CD14-positive monocyte (primary cell): ENCODE measurements at regions not wholly inside any gene's neighbourhood (a gene's known extent, or its start where the extent isn't known, plus 50 kb on each side); places are given as distances from the start of the nearest gene placed in this dataset.

ENCODE experiments used
- DNase-seq, 3 donors: peaks; one replicate each; pipeline ENCODE4 v3.0.0-alpha.2; 2011 to 2022
- H2AFZ ChIP-seq: 2 replicates; pipeline ENCODE4 v1.6.0; 2012; ENCODE audit warnings: mild to moderate bottlenecking, low read depth, low read length, inconsistent platforms; ENCODE audit not compliant: insufficient read depth, poor library complexity, severe bottlenecking
- H3K27ac ChIP-seq, 2 donors: 1 replicate in 1 of 2; 2 replicates in 1 of 2; pipeline ENCODE4 v1.5.1; 2012 to 2013; ENCODE audit warnings: low read length in 2 of 2, control low read depth in 1 of 2, inconsistent platforms in 1 of 2, low read depth in 1 of 2, mild to moderate bottlenecking in 1 of 2
- H3K27me3 ChIP-seq, 2 donors: one replicate each; pipeline versions ENCODE4 v1.6.0 to v1.6.1; 2011 to 2013; ENCODE audit warnings: low read length in 2 of 2; ENCODE audit not compliant: control insufficient read depth in 2 of 2, insufficient read depth in 2 of 2
- H3K36me3 ChIP-seq, 2 donors: replicated peaks in 1 of 2; 1 replicate in 1 of 2; 2 replicates in 1 of 2; pipeline versions ENCODE4 v1.5.1 to v1.6.1; 2012 to 2013; ENCODE audit warnings: low read length in 2 of 2, control low read depth in 1 of 2, inconsistent platforms in 1 of 2, mild to moderate bottlenecking in 1 of 2; ENCODE audit not compliant: insufficient read depth in 2 of 2, control insufficient read depth in 1 of 2
- H3K4me1 ChIP-seq, 2 donors: 1 replicate in 1 of 2; 2 replicates in 1 of 2; pipeline versions ENCODE4 v1.5.1 to v1.6.1; 2012 to 2013; ENCODE audit warnings: low read length in 2 of 2, control low read depth in 1 of 2, inconsistent platforms in 1 of 2, mild to moderate bottlenecking in 1 of 2, moderate library complexity in 1 of 2; ENCODE audit not compliant: insufficient read depth in 2 of 2, control insufficient read depth in 1 of 2
- H3K4me2 ChIP-seq: replicated peaks from 2 replicates; pipeline ENCODE3; 2012; ENCODE audit warnings: low read length, moderate library complexity, mild to moderate bottlenecking; ENCODE audit not compliant: poor library complexity, severe bottlenecking; ENCODE audit errors: extremely low read depth
- H3K4me3 ChIP-seq, 3 experiments: fragments of 200-600 bp in 1 of 3; sonication (generic) in 1 of 3; replicated peaks in 1 of 3; 1 replicate in 2 of 3; 2 replicates in 1 of 3; pipeline ENCODE4 v1.5.1; 2011 to 2013; ENCODE audit warnings: low read length in 3 of 3, mild to moderate bottlenecking in 3 of 3, control low read depth in 2 of 3, low read depth in 2 of 3, inconsistent platforms in 1 of 3, moderate library complexity in 1 of 3
- H3K79me2 ChIP-seq: 2 replicates; pipeline ENCODE4 v1.6.0; 2012; ENCODE audit warnings: mild to moderate bottlenecking, control low read depth, inconsistent platforms, low read length, moderate library complexity; ENCODE audit not compliant: insufficient read depth
- H3K9ac ChIP-seq: 2 replicates; pipeline ENCODE4 v1.6.0; 2017; ENCODE audit warnings: low read length, mild to moderate bottlenecking; ENCODE audit not compliant: insufficient read depth, poor library complexity, severe bottlenecking
- H3K9me3 ChIP-seq, 2 donors: replicated peaks in 1 of 2; 1 replicate in 1 of 2; 2 replicates in 1 of 2; pipeline versions ENCODE4 v1.5.1 to v1.6.1; 2012 to 2013; ENCODE audit warnings: low read length in 2 of 2, control low read depth in 1 of 2; ENCODE audit not compliant: control insufficient read depth in 1 of 2, insufficient read depth in 1 of 2
- H4K20me1 ChIP-seq: 2 replicates; pipeline ENCODE4 v1.6.0; 2012; ENCODE audit warnings: mild to moderate bottlenecking, low read length, control low read depth, moderate library complexity; ENCODE audit not compliant: insufficient read depth
- H3K27ac Mint-ChIP-seq, 7 donors: one replicate each; pipeline ENCODE4 v1.8.0; 2020; ENCODE audit warnings: mild to moderate bottlenecking in 7 of 7, mixed read lengths in 7 of 7, moderate library complexity in 6 of 7, inconsistent platforms in 2 of 7
- H3K27me3 Mint-ChIP-seq, 3 donors: one replicate each; pipeline ENCODE4 v1.8.0; 2021 to 2022; ENCODE audit warnings: low read depth in 3 of 3, mild to moderate bottlenecking in 3 of 3, mixed read lengths in 3 of 3, moderate library complexity in 3 of 3, inconsistent platforms in 1 of 3
- H3K36me3 Mint-ChIP-seq, 2 donors: one replicate each; pipeline ENCODE4 v1.8.0; 2020; ENCODE audit warnings: mixed read lengths in 2 of 2, inconsistent platforms in 1 of 2, mild to moderate bottlenecking in 1 of 2
- H3K4me1 Mint-ChIP-seq: one replicate; pipeline ENCODE4 v1.8.0; 2020; ENCODE audit warnings: mild to moderate bottlenecking, mixed read lengths
- H3K4me3 Mint-ChIP-seq, 2 donors: one replicate each; pipeline ENCODE4 v1.8.0; 2020; ENCODE audit warnings: mild to moderate bottlenecking in 2 of 2, mixed read lengths in 2 of 2, moderate library complexity in 1 of 2
- H3K9me3 Mint-ChIP-seq, 7 donors: one replicate each; pipeline ENCODE4 v1.8.0; 2020 to 2022; ENCODE audit warnings: mixed read lengths in 7 of 7, mild to moderate bottlenecking in 6 of 7, moderate library complexity in 6 of 7, inconsistent platforms in 2 of 7
- CTCF ChIP-seq: fragments of 200-600 bp; IDR thresholded peaks from one replicate; pipeline ENCODE4 v1.8.0; 2022; ENCODE audit warnings: antibody characterized with exemption, mild to moderate bottlenecking
- WGBS: methylation state at CpG from one replicate; pipeline ENCODE4 v1.1.5; 2013; ENCODE audit warnings: missing lambda C conversion rate; ENCODE audit not compliant: insufficient coverage; 5-methylcytosine and 5-hydroxymethylcytosine counted together
- intact Hi-C, 2 donors: fragments of 100-400 bp; cut with micrococcal nuclease; formaldehyde crosslinking; loops; one replicate each; pipeline versions ENCODE4 v1.15.0 to v1.15.1; 2023

GRCh38 chr16:65422934-65423333, 301.1 kb upstream of the CDH11 start:
- no peaks in the 10 kb centered on the region for H3K36me3 Mint-ChIP-seq
- Histone ChIP-seq H3K27me3 (no peaks in the 10 kb centered on the region), H2AFZ (no peak overlapping the region), H3K36me3 (no peaks in the 10 kb centered on the region), H3K9me3 (peaks cover 0 to 4% of the 10 kb centered on the region in 2 donors), H3K27ac (no peak overlapping the region), H3K4me1 (no peaks in the 10 kb centered on the region), H3K9ac (no peak overlapping the region), H4K20me1 (no peaks in the 10 kb centered on the region), H3K79me2 (no peaks in the 10 kb centered on the region), H3K4me2 (no peak overlapping the region), H3K4me3 (no peak overlapping the region)
- no peak overlapping the region for H3K27ac Mint-ChIP-seq
- 92% methylated on average over 2 of the region's 4 CpGs for WGBS
- no peak overlapping the region for H3K4me3 Mint-ChIP-seq
- DNase-seq: no peak
- no peak for TF ChIP-seq CTCF
- peaks cover 0 to 1% (median 0%) of the 10 kb centered on the region in 3 donors for H3K27me3 Mint-ChIP-seq
- H3K4me1 Mint-ChIP-seq: no peaks in the 10 kb centered on the region
- H3K9me3 Mint-ChIP-seq: peaks cover 0 to 24% (median 3%) of the 10 kb centered on the region in 7 donors
- intact Hi-C loops: no loop called here

- H3K27ac ChIP-seq: no peak overlapping the region
- no peak overlapping the region for H3K9ac ChIP-seq
- Mint-ChIP-seq H3K4me1 (no peaks in the 10 kb centered on the region), H3K27ac (no peak overlapping the region), H3K27me3 (no peaks in the 10 kb centered on the region), H3K4me3 (no peak overlapping the region), H3K36me3 (no peaks in the 10 kb centered on the region), H3K9me3 (peaks cover 0 to 24% (median 3%) of the 10 kb centered on the region in 7 donors)
- no peak overlapping the region for H3K4me2 ChIP-seq
- H3K27me3 ChIP-seq: no peaks in the 10 kb centered on the region
- no peaks in the 10 kb centered on the region for H3K4me1 ChIP-seq
- intact Hi-C loops: no loop called here
- no peak for TF ChIP-seq CTCF
- no CpG with 5 or more reads among the region's 2 CpGs for WGBS
- DNase-seq: no peak
- H4K20me1 ChIP-seq: no peaks in the 10 kb centered on the region
- H3K9me3 ChIP-seq: peaks cover 0 to 4% of the 10 kb centered on the region in 2 donors
- no peak overlapping the region for H3K4me3 ChIP-seq
- H3K79me2 ChIP-seq: no peaks in the 10 kb centered on the region
- no peak overlapping the region for H2AFZ ChIP-seq
- no peaks in the 10 kb centered on the region for H3K36me3 ChIP-seq
These were observed 299.7 kb upstream of the CDH11 start for GRCh38 chr16:65421596-65421995.
